HG02884 (cell line): ENCODE measurements at regions not wholly inside any gene's neighbourhood (a gene's known extent, or its start where the extent isn't known, plus 50 kb on each side); places are given as distances from the start of the nearest gene placed in this dataset.
A peak's percentile ranks its signal among the peaks of the same experiment; 100 is the strongest.

ENCODE experiments used
- ATAC-seq: cut with Tn5 transposase; IDR thresholded peaks from one replicate; pipeline ENCODE4 v1.9.1; 2021; ENCODE audit warnings: mild to moderate bottlenecking, moderate library complexity; ENCODE audit not compliant: unreplicated experiment

GRCh38 chr16:73206151-73206707 lies 158.3 kb upstream of the ZFHX3 start:
- ATAC-seq = no peak

- no peak for ATAC-seq
Measured at GRCh38 chr16:73205153-73205886, 157.4 kb upstream of the ZFHX3 start.

GRCh38 chr16:73204359-73205152 lies 156.6 kb upstream of the ZFHX3 start:
- ATAC-seq = no peak

GRCh38 chr16:73202161-73202729 lies 154.3 kb upstream of the ZFHX3 start:
- no peak for ATAC-seq

GRCh38 chr16:73199214-73199613 lies 151.3 kb upstream of the ZFHX3 start:
- no peak for ATAC-seq

GRCh38 chr16:73198481-73198880 lies 150.6 kb upstream of the ZFHX3 start:
- ATAC-seq = no peak

- no peak for ATAC-seq
Measured at GRCh38 chr16:73197598-73197997, 149.7 kb upstream of the ZFHX3 start.

GRCh38 chr16:73196670-73197069 lies 148.7 kb upstream of the ZFHX3 start:
- peak; percentile 69 for ATAC-seq

GRCh38 chr16:73193464-73193863 lies 145.5 kb upstream of the ZFHX3 start:
- no peak for ATAC-seq

- ATAC-seq = no peak
Measured at GRCh38 chr16:73192232-73192894, 144.4 kb upstream of the ZFHX3 start.

GRCh38 chr16:73191660-73192046 lies 143.7 kb upstream of the ZFHX3 start:
- no peak for ATAC-seq

- ATAC-seq = no peak
Measured at GRCh38 chr16:73190688-73191659, 143.0 kb upstream of the ZFHX3 start.

GRCh38 chr16:73190256-73190655 lies 142.3 kb upstream of the ZFHX3 start:
- ATAC-seq = no peak

GRCh38 chr16:73189136-73189535 lies 141.2 kb upstream of the ZFHX3 start:
- no peak for ATAC-seq

GRCh38 chr16:73186752-73187601 lies 139.0 kb upstream of the ZFHX3 start:
- ATAC-seq = no peak

GRCh38 chr16:73185737-73186136 lies 137.8 kb upstream of the ZFHX3 start:
- no peak for ATAC-seq

GRCh38 chr16:73183611-73184092 lies 135.7 kb upstream of the ZFHX3 start:
- no peak for ATAC-seq

- ATAC-seq = peak; percentile 55
Measured at GRCh38 chr16:73179705-73180331, 131.9 kb upstream of the ZFHX3 start.
